GM18505 (cell line): ENCODE measurements at regions not wholly inside any gene's neighbourhood (a gene's known extent, or its start where the extent isn't known, plus 50 kb on each side); places are given as distances from the start of the nearest gene placed in this dataset.
"Not testable (repeated sequence)": the region's sequence is repeated elsewhere in the genome, so short reads cannot be mapped to it uniquely, and the experiment has no call there.

ENCODE experiments used
- ATAC-seq: cut with Tn5 transposase; IDR thresholded peaks from one replicate; pipeline ENCODE4 v1.9.1; 2021; ENCODE audit not compliant: unreplicated experiment
- POLR2A ChIP-seq: IDR thresholded peaks from 4 replicates; pipeline ENCODE4 v1.6.1; 2011; ENCODE audit warnings: borderline replicate concordance; ENCODE audit not compliant: insufficient read depth, insufficient read length; ENCODE audit errors: extremely low read depth

- TF ChIP-seq POLR2A: no peak
These were observed 111.9 kb upstream of the SEC14L1 start for GRCh38 chr17:77028900-77029299.

GRCh38 chr17:77032929-77033328 is 107.8 kb upstream of the SEC14L1 start:
- no peak for TF ChIP-seq POLR2A
- ATAC-seq: no peak

More at GRCh38 chr17:77028900-77029299, 111.9 kb upstream of the SEC14L1 start:
- no peak for ATAC-seq

- ATAC-seq: no peak
- TF ChIP-seq POLR2A: no peak
These were observed 106.8 kb upstream of the SEC14L1 start for GRCh38 chr17:77033892-77034404.

GRCh38 chr17:77034677-77035424 is 105.9 kb upstream of the SEC14L1 start:
- no peak for TF ChIP-seq POLR2A
- no peak for ATAC-seq

- no peak for ATAC-seq
- TF ChIP-seq POLR2A: no peak
These were observed 105.2 kb upstream of the SEC14L1 start for GRCh38 chr17:77035526-77035925.

- ATAC-seq: no peak
- no peak for TF ChIP-seq POLR2A
These were observed 104.5 kb upstream of the SEC14L1 start for GRCh38 chr17:77036136-77036840.

GRCh38 chr17:77036841-77037381 is 103.9 kb upstream of the SEC14L1 start:
- no peak for ATAC-seq
- no peak for TF ChIP-seq POLR2A

GRCh38 chr17:77037943-77038342 is 102.8 kb upstream of the SEC14L1 start:
- ATAC-seq: no peak
- TF ChIP-seq POLR2A: no peak

GRCh38 chr17:77038884-77039555 is 101.7 kb upstream of the SEC14L1 start:
- ATAC-seq: no peak
- TF ChIP-seq POLR2A: no peak

GRCh38 chr17:77042476-77043231 is 98.1 kb upstream of the SEC14L1 start:
- TF ChIP-seq POLR2A: no peak
- ATAC-seq: no peak

- TF ChIP-seq POLR2A: no peak
- no peak for ATAC-seq
These were observed 95.2 kb upstream of the SEC14L1 start for GRCh38 chr17:77045441-77046041.

- no peak for TF ChIP-seq POLR2A
- no peak for ATAC-seq
These were observed 91.3 kb upstream of the SEC14L1 start for GRCh38 chr17:77049440-77049839.

GRCh38 chr17:77050901-77051300 is 89.9 kb upstream of the SEC14L1 start:
- ATAC-seq: not testable (repeated sequence)
